IPS-11a (cell line): ENCODE measurements at regions not wholly inside any gene's neighbourhood (a gene's known extent, or its start where the extent isn't known, plus 50 kb on each side); places are given as distances from the start of the nearest gene placed in this dataset.
"Not testable (repeated sequence)": the region's sequence is repeated elsewhere in the genome, so short reads cannot be mapped to it uniquely, and the experiment has no call there.

ENCODE experiments used
- H3K4me3 ChIP-seq: one replicate; pipeline ENCODE4 v1.5.1; 2013; ENCODE audit warnings: low read depth, low read length, control low read depth

DNA sequence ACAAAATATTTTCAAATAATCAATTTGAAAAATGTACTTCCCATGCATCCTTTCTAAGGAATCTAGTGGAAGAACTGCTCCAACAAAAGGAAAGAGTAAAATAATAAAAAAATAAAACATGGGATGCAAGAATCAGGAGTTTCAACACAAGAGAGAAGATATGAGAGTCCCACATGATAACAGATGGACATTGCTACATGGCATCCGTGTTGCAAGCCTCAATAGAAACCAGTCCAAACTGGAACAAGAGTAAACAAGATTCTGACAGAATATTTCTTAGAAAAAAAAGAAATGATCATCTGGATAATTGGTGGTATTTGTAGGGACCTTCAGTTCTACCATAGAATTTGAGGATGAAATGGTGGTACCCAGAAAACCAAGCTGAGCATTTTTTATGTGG, 186.8 kb downstream of the FRK start:
- H3K4me3 ChIP-seq = no peak overlapping the region

DNA sequence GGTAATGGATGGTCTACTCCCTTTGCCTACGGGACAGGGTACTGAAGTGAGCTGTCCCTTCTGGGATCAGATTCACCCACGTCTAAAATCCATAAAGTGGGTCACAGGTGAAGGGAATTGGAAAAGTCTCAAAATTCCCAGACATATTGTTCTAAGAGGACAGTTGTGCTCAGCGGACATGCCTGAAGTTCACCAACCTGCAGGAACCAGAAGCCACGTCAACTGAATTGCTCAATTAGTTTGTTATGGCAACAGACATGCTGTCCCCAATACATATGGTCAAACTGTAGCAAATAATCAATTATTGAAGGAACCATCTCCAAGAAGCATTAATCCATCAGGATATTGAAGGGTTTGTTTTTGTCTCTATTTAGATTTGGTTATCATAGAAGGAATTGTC, 190.2 kb downstream of the FRK start:
- H3K4me3 ChIP-seq = no peak overlapping the region

DNA sequence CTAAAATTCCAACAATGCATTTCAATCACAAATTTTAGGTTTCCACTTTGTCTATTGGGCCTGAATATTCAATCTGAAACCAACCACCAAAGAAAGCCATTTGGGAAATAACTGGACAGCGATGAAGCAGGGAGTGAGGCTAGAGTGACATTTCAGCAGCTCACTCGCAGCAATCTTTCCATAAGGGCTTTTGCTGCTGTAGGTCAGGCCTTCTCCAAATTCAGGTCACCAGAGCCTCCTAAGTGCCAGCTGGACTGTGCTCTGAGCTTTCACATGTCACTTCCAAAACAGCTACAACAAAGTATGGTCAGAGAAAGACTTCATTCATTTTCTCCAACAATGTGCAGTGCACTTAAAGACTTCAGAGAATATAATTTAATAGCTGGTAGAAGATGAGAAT, 194.8 kb downstream of the FRK start:
- no peak overlapping the region for H3K4me3 ChIP-seq

DNA sequence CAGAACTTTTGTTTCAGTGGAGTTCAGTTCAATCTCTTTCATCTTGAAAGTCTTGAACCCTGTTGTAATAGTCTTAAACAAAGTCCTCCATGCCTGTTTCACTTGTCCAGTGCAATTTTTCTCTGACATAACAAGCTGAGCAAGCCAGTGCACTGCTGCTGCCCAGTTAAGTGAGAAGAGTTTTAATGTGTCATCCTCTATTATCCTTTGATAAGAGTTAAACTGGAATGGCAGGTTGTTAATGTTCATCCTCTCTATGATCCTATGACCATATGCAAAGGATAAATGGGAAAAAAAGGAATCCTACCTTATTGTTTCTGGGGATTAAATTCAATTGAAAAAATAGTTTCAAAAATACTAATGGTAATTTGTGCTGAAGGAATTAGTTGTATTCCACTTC, 197.5 kb downstream of the FRK start:
- H3K4me3 ChIP-seq = no peak overlapping the region

DNA sequence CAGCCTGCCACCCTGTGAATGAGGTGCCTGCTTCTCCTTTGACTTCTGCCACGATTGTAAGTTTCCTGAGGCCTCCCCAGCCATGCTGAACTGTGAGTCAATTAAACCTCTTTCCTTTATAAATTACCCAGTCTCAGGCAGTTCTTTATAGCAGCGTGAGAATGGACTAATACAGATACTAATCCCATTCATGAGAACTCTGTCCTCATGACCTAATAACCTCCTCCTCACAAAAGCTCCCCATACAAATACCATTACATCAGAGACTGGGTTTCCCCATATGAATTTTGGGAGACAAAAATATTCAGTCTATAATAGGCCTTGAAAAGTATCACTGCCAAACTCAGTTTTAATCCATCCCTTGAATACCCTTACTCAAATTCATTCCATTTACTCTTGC, 199.0 kb downstream of the FRK start:
- not testable (repeated sequence) for H3K4me3 ChIP-seq

DNA sequence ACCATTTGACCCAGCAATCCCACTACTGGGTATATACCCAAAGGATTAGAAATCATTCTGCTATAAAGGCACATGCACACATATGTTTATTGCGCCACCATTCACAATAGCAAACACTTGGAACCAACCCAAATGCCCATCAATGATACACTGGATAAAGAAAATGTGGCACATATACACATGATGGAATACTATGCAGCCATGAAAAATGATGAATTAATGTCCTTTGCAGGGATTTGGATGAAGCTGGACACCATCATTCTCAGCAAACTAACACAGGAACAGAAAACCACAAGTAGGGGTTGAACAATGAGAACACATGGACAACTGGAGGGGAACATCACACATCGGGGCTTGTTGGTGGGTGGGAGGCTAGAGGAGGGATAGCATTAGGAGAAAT, 201.1 kb downstream of the FRK start:
- H3K4me3 ChIP-seq = not testable (repeated sequence)

DNA sequence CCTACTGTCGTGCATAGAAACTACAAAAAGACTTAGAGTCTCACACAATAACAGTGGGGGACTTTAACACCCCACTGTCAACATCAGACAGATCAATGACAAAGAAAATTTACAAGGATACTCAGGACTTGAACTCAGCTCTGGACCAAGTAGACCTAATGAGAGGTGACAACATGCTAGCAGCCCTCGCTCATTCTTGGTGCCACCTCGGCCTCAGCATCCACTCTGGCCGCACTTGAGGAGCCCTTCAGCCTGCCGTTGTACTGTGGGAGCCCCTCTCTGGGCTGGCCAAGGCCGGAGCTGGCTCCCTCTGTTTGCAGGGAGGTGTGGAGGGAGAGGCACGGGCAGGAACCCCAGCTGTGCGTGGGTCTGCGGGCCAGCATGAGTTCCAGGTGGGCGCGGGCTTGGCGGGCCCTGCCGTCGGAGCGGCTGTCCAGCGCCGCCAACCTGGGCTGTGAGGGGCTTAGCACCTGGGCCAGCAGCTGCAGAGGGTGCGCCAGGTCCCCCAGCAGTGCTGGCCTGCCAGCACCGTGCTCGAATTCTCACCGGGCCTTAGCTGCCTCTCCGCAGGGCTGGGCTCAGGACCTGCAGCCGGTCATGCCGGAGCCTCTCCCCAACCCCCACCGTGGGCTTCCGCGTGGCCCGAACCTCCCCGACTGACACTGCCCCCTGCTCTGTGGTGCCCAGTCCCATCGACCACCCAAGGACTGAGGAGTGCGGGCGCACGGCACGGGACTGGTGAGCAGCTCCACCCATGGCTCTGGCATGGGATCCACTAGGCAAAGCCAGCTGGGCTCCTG, 205.6 kb downstream of the FRK start:
- no peak overlapping the region for H3K4me3 ChIP-seq

DNA sequence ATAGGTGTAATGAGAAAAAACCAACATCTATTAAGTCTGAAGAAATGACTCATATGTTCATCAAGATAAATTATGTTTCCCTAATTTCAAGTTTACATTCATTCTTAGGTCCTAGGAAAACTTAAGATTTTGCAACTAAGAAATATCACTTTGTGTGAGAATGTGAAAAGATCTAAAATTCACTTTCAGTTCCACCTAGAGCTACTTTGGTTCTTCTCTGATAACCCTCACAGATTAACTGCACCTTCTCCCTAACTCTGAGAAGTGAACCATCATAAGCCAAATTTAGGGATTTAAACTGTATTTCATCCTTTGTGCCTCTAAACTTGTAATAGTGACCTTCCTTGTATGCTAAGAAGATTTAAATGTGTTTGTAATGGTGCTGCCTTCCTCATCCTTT, 213.0 kb downstream of the FRK start:
- H3K4me3 ChIP-seq = no peak overlapping the region

DNA sequence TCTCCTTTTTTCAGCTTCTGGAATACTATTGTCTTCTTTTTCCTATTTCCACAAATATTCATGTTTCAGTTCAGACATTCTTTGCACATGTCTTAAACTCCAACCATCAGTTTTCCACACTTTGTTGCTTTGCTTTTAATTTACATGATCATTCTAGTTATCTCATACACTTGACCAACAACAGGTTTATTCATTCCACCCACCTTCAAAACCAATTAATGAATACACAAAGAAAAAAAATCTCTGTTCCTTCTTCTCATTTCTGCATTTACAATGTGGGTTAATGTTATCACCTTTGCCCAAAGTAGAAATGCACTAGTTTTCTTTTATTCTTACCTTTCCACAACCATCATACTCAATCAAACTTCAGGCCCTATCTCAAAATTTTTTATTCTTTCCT, 216.7 kb downstream of the FRK start:
- H3K4me3 ChIP-seq = no peak overlapping the region

DNA sequence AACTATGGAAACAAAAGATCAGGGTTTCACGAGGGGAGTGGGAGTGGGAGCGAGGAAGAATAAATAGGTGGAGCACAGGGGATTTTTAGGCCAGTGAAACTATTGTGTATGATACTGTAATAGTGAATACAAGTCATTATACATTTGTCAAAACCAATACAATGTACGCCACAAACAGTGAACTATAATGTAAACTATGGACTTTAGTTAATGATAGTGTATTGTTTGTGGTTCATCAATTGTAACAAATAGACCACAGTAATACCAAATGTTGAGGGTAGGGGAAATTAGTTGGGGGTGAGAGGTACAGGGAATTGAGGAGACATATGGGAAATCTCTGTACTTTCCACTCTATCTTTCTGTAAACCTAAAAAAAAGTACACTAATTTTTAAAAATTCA, 218.4 kb downstream of the FRK start:
- H3K4me3 ChIP-seq = no peak overlapping the region

DNA sequence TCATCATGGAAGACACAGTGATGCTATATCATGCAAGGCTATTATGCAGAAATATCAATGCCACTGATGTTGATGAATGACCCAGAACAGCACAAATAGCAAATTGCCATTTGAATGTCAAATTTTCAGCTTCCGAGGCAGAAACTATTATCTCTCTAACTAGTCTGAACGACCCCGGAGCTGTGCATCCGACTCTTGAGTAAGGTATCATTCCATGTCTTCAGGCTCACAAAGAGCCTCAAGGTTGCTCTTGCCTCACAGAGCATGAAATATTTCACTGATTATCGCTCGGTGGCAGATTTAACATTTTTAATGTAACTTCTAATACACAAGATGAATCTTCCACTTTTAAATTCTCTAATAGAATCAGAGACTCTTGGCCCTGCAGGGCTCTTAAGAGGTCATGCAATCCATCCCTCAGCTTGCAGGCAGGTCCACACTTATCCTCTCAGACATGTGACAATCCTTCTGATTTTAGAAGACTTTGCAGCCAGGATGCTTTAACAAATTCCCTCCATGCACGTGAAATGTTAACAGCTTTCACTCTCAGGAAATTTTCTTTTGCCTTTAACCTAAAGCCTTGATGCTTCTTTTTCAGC, 221.0 kb downstream of the FRK start:
- no peak overlapping the region for H3K4me3 ChIP-seq

DNA sequence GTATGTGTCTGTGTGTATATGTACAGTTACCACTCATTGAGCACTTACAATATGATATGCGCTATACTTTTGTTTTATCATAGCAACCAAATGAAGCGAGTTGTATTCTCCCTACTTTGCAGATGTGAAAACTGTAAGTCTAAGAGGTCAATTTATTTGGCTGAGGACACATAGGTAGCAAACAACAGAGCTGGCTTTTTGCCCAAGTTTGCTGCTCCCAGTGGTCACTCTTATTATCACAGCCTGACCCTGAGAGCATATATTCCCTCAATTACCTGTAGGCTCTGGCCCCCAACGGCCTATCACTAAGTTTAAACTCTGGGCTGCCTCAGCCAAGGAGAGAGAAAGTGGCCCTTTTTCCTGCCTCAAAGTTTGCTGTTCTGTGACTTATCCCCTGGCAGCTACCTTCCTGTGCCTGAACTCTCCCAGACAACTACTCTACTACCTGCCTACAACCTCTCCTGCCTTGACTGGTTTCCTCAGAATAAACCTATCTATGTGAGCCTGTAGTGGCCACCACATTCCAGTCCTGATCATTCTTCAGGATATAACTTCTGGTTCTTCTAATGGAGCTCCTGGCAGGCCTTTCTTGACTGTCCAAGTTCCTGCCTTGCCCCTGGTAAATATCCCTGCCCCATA, 221.8 kb downstream of the FRK start:
- H3K4me3 ChIP-seq = no peak overlapping the region

DNA sequence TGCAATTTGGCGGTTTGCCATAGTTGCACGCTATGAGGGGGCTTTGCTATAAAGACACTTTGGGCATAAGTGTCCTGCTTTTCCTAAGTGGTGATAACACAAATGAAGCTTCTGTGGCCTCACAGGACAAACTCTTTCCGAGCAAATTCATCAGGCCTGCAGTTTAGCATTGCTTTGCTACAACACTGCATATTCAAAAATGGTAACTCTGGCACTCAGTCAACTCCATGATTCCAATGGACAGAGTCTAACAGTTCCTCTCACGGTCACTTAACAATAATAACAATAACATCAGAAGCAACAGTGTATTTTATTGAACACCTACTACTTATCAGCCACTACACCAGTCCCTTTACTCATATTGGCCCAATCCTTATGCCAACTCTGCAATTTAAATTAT, 222.5 kb downstream of the FRK start:
- no peak overlapping the region for H3K4me3 ChIP-seq

DNA sequence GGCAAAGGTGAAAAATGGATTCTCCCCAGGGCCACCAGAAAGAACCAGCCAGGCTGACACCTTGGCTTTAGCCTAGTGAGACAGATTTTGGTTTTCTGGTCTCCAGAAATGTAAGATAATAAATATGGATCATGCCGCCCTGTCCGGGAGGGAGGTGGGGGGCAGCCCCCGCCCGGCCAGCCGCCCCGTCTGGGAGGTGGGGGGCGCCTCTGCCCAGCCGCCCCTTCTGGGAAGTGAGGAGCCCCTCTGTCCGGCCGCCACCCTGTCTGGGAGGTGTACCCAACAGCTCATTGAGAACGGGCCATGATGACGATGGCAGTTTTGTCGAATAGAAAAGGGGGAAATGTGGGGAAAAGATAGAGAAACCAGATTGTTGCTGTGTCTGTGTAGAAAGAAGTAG, 224.3 kb downstream of the FRK start:
- not testable (repeated sequence) for H3K4me3 ChIP-seq

DNA sequence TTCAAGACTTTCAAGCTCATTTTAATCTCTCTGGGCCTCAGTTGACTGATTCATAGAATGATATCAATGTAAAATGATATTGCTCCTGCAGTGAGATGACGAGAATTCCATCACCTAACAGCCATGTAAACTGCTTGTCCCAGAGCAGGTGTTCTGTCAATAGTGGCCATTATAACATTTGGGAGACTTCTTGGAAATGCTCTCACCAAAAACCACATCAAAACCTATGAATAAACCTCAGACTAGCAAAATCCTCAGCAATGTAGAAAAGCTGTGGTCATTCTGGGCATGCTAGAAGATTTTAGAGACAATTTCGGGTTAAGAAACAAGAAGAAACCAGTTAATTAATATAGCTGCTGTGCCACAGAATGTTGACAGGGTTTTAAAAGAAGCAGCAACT, 225.4 kb downstream of the FRK start:
- no peak overlapping the region for H3K4me3 ChIP-seq

DNA sequence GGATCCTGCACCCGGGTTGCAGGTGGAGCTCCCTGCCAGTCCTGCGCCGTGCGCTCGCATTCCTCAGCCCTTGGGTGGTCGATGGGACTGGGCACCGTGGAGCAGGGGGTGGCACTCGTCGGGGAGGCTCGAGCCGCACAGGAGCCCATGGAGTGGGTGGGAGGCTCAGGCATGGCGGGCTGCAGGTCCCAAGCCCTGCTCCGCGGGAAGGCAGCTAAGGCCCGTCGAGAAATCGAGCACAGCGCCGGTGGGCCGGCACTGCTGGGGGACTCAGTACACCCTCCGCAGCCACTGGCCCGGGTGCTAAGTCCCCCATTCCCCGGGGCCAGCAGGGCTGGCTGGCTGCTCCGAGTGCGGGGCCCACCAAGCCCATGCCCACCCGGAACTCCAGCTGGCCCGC, 226.1 kb downstream of the FRK start:
- H3K4me3 ChIP-seq = not testable (repeated sequence)

DNA sequence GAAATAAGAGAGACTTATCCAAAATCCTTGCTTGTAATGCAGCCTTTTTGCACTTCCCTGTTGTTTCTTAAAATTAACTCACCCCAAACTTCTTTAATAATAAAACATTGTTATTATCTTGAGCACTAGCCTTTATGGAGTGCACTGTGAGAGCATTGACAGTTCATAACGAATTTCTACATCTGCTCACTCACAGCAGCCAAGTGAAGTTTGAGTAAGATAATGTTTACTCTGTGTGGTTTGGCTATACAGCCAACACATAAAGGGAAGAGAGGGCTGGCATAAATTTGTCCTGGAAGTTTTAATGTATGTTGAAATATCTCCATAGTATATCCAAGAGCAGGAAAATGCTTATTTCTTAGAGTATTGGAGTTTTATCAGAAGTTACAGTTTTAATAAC, 227.9 kb downstream of the FRK start:
- H3K4me3 ChIP-seq = no peak overlapping the region

DNA sequence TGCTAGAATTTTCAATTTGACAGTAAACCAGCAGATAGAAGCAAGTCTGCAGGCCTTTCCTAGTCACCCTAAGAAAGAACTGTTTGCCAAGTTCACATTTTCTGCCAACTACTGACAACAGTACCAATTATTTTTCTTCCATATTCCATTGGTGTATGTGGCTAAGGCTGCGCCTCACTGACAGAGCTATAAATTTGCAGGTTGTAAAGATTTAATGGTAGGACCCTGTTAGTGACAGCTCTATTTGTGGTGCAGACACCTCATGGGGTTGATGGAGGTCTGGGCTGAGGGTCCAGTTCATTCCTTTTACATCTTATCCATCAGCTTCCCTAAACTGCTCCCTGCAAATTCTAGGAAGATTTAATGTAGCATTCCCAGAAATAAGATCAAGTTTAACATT, 228.5 kb downstream of the FRK start:
- no peak overlapping the region for H3K4me3 ChIP-seq

DNA sequence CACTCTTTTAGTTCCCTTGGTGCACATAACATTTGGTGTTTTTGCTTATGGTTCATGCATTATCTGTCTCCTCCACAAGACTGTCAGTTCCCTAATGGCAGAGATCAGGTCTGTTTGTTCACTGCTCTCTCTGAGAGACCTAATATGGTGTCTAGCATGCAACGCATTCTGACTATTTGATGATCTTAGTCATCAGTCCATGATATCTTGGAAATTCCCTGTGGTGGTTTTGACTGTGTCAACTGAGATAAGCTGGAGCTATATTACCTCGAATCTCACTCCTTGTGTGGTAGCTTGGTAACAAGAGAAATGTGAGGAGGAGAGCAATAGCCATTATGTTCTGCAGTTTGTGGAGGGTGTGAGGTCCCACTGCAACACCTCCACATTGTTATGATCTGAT, 229.8 kb downstream of the FRK start:
- H3K4me3 ChIP-seq = no peak overlapping the region

DNA sequence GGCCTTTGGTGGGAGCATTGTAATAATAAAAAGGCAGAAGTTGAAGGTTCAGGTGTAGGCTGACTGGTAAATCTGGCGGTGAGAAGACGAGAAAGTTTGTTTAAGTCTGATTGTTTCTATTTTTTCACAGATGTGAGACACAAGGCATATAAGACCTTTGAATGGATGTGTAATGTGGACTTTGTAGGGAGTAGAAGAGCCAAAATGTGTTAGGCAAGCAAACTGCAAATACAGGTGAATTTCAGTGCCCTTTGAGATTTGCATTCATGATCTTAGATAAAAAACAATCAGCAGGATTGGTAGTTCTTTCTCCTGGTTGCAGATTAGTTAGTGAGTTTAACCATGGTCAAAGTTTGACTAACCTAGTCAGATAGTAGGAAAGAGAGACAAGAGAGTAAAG, 238.9 kb downstream of the FRK start:
- H3K4me3 ChIP-seq = no peak overlapping the region

DNA sequence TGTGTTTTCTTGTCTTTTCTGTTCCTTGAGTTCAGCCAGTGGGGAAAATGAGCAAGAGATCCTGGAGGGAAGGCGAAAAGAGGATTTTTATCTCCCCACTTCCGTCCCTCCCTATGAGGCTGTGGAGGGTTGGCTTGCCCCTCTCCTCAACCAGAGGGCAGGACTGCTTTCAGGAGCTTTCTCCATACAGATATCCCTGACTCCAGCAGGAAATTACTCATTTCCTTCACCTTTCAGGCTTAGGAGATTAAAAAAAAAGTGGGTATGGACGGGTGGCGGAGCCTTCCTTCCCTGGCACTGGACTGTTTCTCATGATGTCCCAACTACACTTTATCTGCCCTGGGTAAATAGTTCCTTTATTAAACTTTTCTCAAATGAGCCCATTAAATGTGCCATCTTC, 241.2 kb downstream of the FRK start:
- H3K4me3 ChIP-seq = no peak overlapping the region

DNA sequence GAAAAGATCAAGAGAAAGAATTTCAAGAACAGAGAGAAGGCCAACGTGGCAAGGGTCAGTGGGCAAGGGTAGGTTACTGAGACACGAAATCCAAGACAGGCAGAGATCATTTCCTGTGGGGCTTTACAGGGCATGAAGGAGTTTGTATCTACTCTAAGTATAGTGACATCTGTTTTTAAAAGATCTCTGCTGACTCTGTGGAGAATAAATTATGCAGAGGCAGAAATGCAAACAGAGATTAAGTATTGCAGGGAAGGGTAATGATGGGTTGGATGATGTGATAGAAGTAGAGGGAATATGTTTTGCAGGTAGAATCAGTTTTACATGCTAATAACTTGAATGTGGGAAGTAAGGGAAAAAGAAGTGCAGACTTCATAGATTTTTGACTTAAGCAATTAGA, 243.5 kb downstream of the FRK start:
- H3K4me3 ChIP-seq = no peak overlapping the region

DNA sequence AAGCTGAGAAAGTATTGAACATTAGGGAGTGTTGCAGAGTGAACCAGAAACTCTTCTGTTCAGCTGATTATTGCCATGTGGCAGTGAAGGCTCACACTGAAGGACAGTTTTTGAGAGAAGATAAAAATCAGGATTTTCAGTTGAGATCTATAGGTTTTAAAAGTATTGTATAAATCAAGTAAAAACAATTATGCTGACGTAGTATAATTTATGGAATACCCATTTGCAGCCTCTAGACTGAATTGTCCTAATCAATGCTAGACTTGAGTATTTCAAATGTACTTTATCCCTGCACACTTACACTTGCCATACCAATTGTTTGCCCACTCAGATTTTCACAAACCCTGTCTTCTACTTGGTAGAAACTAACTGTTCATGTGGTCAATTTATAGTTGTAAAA, 245.8 kb downstream of the FRK start:
- no peak overlapping the region for H3K4me3 ChIP-seq
